A549 (cell line): ENCODE measurements at regions not wholly inside any gene's neighbourhood (a gene's known extent, or its start where the extent isn't known, plus 50 kb on each side); places are given as distances from the start of the nearest gene placed in this dataset.

Experiments
- CBX8 ChIP-seq: fragments of 200-600 bp; sonication (generic); IDR thresholded peaks from 2 replicates; pipeline ENCODE4 v1.6.1; 2016
- CHD2 ChIP-seq: fragments of 150-350 bp; IDR thresholded peaks from 2 replicates; pipeline ENCODE4 v1.6.1; 2014; ENCODE audit warnings: low read length; ENCODE audit not compliant: partially characterized antibody
- EHF ChIP-seq: fragments of 250-450 bp; sonication (Bioruptor Pico); IDR thresholded peaks from 2 replicates; pipeline ENCODE4 v1.5.0; 2020; ENCODE audit warnings: mild to moderate bottlenecking
- POLR2A ChIP-seq: IDR thresholded peaks from 2 replicates; pipeline ENCODE4 v1.6.1; 2012; ENCODE audit warnings: mild to moderate bottlenecking, low read length
- SREBF2 ChIP-seq: fragments of 450-650 bp; IDR thresholded peaks from 2 replicates; pipeline ENCODE4 v1.6.1; 2014; ENCODE audit warnings: mild to moderate bottlenecking, moderate library complexity
- TF ChIP-seq, protein P1 (sequence below): fragments of >200 bp; sonication (Bioruptor Twin); formaldehyde crosslinking; IDR thresholded peaks from 3 replicates; pipeline ENCODE4 v1.5.1; 2016

DNA sequence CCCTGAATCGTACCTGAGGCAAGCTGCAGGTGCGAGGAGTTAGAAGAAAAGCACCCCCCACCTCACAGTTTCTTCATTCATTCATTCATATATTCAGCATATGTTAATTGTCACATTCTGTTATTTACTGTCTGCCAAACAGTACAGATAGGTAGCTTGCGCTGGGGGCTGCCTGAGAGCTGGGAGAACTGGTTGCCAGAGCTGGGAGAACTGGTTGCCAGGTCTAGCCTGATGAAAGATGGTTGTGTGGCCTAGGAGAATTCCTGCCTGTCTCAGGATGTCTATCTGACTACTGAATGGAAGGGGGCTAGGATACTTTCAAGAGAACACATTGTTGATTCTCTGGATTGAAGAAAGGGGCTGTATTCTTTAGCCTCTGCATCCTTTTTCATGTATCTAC lies 225.9 kb upstream of the POU3F1 start:
- TF ChIP-seq, protein P1, sequence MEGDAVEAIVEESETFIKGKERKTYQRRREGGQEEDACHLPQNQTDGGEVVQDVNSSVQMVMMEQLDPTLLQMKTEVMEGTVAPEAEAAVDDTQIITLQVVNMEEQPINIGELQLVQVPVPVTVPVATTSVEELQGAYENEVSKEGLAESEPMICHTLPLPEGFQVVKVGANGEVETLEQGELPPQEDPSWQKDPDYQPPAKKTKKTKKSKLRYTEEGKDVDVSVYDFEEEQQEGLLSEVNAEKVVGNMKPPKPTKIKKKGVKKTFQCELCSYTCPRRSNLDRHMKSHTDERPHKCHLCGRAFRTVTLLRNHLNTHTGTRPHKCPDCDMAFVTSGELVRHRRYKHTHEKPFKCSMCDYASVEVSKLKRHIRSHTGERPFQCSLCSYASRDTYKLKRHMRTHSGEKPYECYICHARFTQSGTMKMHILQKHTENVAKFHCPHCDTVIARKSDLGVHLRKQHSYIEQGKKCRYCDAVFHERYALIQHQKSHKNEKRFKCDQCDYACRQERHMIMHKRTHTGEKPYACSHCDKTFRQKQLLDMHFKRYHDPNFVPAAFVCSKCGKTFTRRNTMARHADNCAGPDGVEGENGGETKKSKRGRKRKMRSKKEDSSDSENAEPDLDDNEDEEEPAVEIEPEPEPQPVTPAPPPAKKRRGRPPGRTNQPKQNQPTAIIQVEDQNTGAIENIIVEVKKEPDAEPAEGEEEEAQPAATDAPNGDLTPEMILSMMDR: no peak
- TF ChIP-seq POLR2A: no peak
- TF ChIP-seq CHD2: no peak
- no peak for TF ChIP-seq EHF (CRISPR knock-in tag)
- no peak for TF ChIP-seq CBX8
- TF ChIP-seq SREBF2: no peak
